Panc1 (cell line): ENCODE measurements at regions not wholly inside any gene's neighbourhood (a gene's known extent, or its start where the extent isn't known, plus 50 kb on each side); places are given as distances from the start of the nearest gene placed in this dataset.

Experiments
- ATAC-seq: fragments of 200-7000 bp; cut with Tn5 transposase; 2 replicates; pipeline ENCODE4 v1.9.1; 2020; ENCODE audit warnings: mild to moderate bottlenecking, moderate library complexity
- BruUV-seq: library from RNA; stranded (reverse); fragments of 400-500 nt; replicated peaks from 2 replicates; lab custom pipeline; 2021; lab: Mats Ljungman, UMichigan
- CTCF ChIA-PET: fragments of 300-600 bp; sonication (Branson Sonifier 250); formaldehyde crosslinking; loops from one replicate; lab custom pipeline; 2022; ENCODE audit warnings: antibody characterized with exemption; lab: Charles Lee
- POLR2A ChIA-PET: fragments of 300-600 bp; sonication (Branson Sonifier 250); formaldehyde crosslinking; loops from one replicate; lab custom pipeline; 2022; ENCODE audit warnings: antibody characterized with exemption; lab: Charles Lee
- DNase-seq: peaks from one replicate; pipeline ENCODE4 v3.0.0-alpha.2; 2010; ENCODE audit warnings: low read depth, low spot score
- H3K27ac ChIP-seq: 2 replicates; pipeline ENCODE4 v1.5.1; 2011; ENCODE audit warnings: mild to moderate bottlenecking, low read length, inconsistent platforms
- H3K27me3 ChIP-seq: fragments of 200-500 bp; sonication (Bioruptor generic); 2 replicates; pipeline ENCODE4 v1.6.0; 2014; ENCODE audit warnings: low read length, inconsistent platforms; ENCODE audit not compliant: control insufficient read depth, insufficient read depth
- H3K36me3 ChIP-seq: fragments of 200-500 bp; sonication (Bioruptor generic); 2 replicates; pipeline ENCODE4 v1.5.1; 2014; ENCODE audit warnings: inconsistent platforms, mild to moderate bottlenecking, low read length, moderate library complexity; ENCODE audit not compliant: control insufficient read depth, insufficient read depth
- H3K4me1 ChIP-seq: 2 replicates; pipeline ENCODE4 v1.5.1; 2011; ENCODE audit warnings: inconsistent platforms, mild to moderate bottlenecking, low read length, moderate library complexity; ENCODE audit not compliant: control insufficient read depth, insufficient read depth
- H3K4me3 ChIP-seq, 2 experiments: 2 replicates each; pipeline ENCODE4 v1.5.1; 2011 to 2012; ENCODE audit warnings: low read depth in 2 of 2, low read length in 2 of 2, mild to moderate bottlenecking in 2 of 2, inconsistent platforms in 1 of 2, moderate library complexity in 1 of 2
- H3K9me3 ChIP-seq: fragments of 200-500 bp; sonication (Bioruptor generic); 2 replicates; pipeline ENCODE4 v1.5.1; 2014; ENCODE audit warnings: low read depth, mild to moderate bottlenecking, inconsistent platforms, low read length, moderate library complexity; ENCODE audit not compliant: control insufficient read depth, insufficient read depth
- POLR2AphosphoS5 ChIP-seq: IDR thresholded peaks from 2 replicates; pipeline ENCODE4 v1.6.1; 2012; ENCODE audit warnings: mild to moderate bottlenecking, low read depth, low read length, moderate library complexity
- SIN3A ChIP-seq: IDR thresholded peaks from 2 replicates; pipeline ENCODE4 v1.6.1; 2012; ENCODE audit warnings: low read depth, mild to moderate bottlenecking, low read length, moderate library complexity, borderline replicate concordance; ENCODE audit not compliant: insufficient read depth
- TCF7L2 ChIP-seq: IDR thresholded peaks from 2 replicates; pipeline ENCODE4 v1.6.1; 2011; ENCODE audit warnings: mild to moderate bottlenecking, low read depth, low read length, inconsistent platforms
- in situ Hi-C: cut with HindIII; loops from 2 replicates; pipeline ENCODE4 v1.10.0; 2016; ENCODE audit warnings: low sequenced_read_pairs, low pct_unique_long_range_greater_than_20kb
- intact Hi-C: fragments of 100-400 bp; cut with micrococcal nuclease; formaldehyde crosslinking; loops from one replicate; pipeline ENCODE4 v1.10.0; 2022; ENCODE audit not compliant: unreplicated experiment
- TF ChIP-seq, protein P1 (sequence below), 2 experiments: IDR thresholded peaks; 2 replicates each; pipeline ENCODE4 v1.6.1; 2011 to 2012; ENCODE audit warnings: low read depth in 2 of 2, control low read depth in 1 of 2, low read length in 1 of 2, mild to moderate bottlenecking in 1 of 2, moderate library complexity in 1 of 2; ENCODE audit not compliant: insufficient read depth in 1 of 2
- TF ChIP-seq, protein P2 (sequence below): fragments of 450-650 bp; IDR thresholded peaks from 2 replicates; pipeline ENCODE4 v1.5.1; 2017; ENCODE audit warnings: mild to moderate bottlenecking

DNA sequence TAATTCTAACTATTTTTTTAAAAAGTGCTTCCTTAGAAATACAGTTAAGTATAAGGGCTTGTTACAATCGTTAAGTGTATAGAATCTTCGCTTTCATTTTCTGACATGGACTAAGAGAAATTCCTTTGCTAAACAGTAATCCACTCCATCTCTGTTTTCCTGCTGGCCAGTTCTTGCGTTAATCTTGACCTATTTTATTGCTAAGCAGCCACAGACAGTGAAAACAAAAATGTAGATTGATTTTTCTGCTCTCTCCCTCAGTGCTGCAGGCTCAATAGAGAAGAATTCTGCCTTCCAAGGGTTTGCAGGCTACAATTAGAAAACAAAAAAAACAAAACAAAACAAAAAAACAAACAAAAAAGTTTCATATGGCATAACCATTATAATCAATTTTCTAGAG lies 310.4 kb upstream of the ADARB2 start:
- Histone ChIP-seq H3K9me3 (no peaks in the 10 kb centered on the region; the same call in 1 of the 2 replicates), H3K27me3 (no peaks in the 10 kb centered on the region), H3K4me3 (no peak overlapping the region), H3K36me3 (no peaks in the 10 kb centered on the region), H3K27ac (no peak overlapping the region), H3K4me1 (no peaks in the 10 kb centered on the region)
- ChIA-PET POLR2A (no interaction called here), CTCF (no interaction called here)
- in situ Hi-C loops (no loop called here), intact Hi-C loops (no loop called here)
- no TSS peak for BruUV-seq
- no peak for DNase-seq
- TF ChIP-seq, protein P1, sequence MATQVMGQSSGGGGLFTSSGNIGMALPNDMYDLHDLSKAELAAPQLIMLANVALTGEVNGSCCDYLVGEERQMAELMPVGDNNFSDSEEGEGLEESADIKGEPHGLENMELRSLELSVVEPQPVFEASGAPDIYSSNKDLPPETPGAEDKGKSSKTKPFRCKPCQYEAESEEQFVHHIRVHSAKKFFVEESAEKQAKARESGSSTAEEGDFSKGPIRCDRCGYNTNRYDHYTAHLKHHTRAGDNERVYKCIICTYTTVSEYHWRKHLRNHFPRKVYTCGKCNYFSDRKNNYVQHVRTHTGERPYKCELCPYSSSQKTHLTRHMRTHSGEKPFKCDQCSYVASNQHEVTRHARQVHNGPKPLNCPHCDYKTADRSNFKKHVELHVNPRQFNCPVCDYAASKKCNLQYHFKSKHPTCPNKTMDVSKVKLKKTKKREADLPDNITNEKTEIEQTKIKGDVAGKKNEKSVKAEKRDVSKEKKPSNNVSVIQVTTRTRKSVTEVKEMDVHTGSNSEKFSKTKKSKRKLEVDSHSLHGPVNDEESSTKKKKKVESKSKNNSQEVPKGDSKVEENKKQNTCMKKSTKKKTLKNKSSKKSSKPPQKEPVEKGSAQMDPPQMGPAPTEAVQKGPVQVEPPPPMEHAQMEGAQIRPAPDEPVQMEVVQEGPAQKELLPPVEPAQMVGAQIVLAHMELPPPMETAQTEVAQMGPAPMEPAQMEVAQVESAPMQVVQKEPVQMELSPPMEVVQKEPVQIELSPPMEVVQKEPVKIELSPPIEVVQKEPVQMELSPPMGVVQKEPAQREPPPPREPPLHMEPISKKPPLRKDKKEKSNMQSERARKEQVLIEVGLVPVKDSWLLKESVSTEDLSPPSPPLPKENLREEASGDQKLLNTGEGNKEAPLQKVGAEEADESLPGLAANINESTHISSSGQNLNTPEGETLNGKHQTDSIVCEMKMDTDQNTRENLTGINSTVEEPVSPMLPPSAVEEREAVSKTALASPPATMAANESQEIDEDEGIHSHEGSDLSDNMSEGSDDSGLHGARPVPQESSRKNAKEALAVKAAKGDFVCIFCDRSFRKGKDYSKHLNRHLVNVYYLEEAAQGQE (IDR thresholded peaks at IDR 0.05; ENCODE audit: insufficient read depth in 1 of 2, low read depth in 2 of 2, low read length in 1 of 2), result no peak
- TF ChIP-seq POLR2AphosphoS5 (no peak), TCF7L2 (no peak), SIN3A (no peak)
- TF ChIP-seq, protein P2, sequence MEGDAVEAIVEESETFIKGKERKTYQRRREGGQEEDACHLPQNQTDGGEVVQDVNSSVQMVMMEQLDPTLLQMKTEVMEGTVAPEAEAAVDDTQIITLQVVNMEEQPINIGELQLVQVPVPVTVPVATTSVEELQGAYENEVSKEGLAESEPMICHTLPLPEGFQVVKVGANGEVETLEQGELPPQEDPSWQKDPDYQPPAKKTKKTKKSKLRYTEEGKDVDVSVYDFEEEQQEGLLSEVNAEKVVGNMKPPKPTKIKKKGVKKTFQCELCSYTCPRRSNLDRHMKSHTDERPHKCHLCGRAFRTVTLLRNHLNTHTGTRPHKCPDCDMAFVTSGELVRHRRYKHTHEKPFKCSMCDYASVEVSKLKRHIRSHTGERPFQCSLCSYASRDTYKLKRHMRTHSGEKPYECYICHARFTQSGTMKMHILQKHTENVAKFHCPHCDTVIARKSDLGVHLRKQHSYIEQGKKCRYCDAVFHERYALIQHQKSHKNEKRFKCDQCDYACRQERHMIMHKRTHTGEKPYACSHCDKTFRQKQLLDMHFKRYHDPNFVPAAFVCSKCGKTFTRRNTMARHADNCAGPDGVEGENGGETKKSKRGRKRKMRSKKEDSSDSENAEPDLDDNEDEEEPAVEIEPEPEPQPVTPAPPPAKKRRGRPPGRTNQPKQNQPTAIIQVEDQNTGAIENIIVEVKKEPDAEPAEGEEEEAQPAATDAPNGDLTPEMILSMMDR, result no peak
- ATAC-seq, result no peak

DNA sequence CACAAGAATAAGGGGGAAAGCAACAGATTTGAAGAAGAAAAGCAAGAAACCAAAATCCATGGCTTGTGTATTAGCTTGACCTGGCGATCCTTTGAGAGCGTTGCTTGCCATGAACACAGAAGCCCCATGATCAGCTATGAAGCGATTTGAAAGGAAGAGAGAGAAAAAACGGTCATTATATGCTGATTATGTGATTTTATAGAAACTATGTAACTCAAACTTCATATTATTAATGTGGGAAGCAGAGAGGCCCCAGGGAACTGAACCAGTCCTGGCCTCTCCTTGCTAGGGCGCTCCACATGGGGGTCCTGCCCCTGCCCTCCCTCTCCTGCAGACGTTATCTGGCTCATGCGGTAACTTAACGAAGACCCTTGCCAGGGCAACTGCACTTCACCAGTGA lies 306.1 kb upstream of the ADARB2 start:
- no TSS peak for BruUV-seq
- POLR2A ChIA-PET, result no interaction called here
- Histone ChIP-seq H3K4me1 (no peaks in the 10 kb centered on the region), H3K27ac (no peak overlapping the region), H3K27me3 (no peaks in the 10 kb centered on the region), H3K9me3 (no peaks in the 10 kb centered on the region), H3K36me3 (no peaks in the 10 kb centered on the region), H3K4me3 (no peak overlapping the region)
- TF ChIP-seq TCF7L2 (no peak), POLR2AphosphoS5 (no peak)
- TF ChIP-seq, protein P1 (IDR thresholded peaks at IDR 0.05; ENCODE audit: insufficient read depth in 1 of 2, low read depth in 2 of 2, low read length in 1 of 2), result no peak
- intact Hi-C loops, result no loop called here
- no peak for ATAC-seq
- CTCF ChIA-PET, result no interaction called here
- DNase-seq, result no peak
- in situ Hi-C loops, result no loop called here
